ENCODE measurements at regions not wholly inside any gene's neighbourhood (a gene's known extent, or its start where the extent isn't known, plus 50 kb on each side); places are given as distances from the start of the nearest gene placed in this dataset.

DNA sequence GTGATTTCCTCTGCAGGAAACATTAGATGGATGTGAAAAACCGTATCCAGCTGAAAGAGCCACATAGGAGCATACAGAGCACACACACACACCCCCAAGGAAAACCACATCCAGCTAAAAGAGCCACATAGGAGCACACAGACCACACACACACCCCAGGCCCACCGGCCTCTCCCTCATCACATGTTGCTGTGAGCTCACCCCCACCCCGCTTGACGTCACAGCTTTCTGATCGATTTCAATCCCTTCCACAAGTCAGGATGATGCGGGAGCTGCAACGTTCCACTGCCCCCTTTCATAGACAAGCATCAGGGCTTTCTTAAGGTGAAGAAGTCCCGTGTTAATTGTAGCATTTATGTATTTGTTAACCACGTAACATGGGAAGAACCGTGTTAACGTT is 72.4 kb upstream of the SOX1 start:
- Mint-ChIP-seq H3K4me3 (ENCODE audit: unreplicated experiment) (no peak overlapping the region), H3K9me3 (ENCODE audit: unreplicated experiment) (peaks cover 28% of the 10 kb centered on the region), H3K4me1 (ENCODE audit: unreplicated experiment) (no peaks in the 10 kb centered on the region), H3K27ac (ENCODE audit: unreplicated experiment) (no peak overlapping the region), H3K27me3 (ENCODE audit: unreplicated experiment) (no peaks in the 10 kb centered on the region), H3K36me3 (ENCODE audit: unreplicated experiment) (no peaks in the 10 kb centered on the region)
- no peak for TF ChIP-seq CTCF (IDR thresholded peaks at IDR 0.05)
- no peak for DNase-seq (ENCODE audit: extremely low spot score, unreplicated experiment)

GRCh38 chr13:111999352-111999751 is 67.6 kb upstream of the SOX1 start:
- Mint-ChIP-seq H3K4me1 (ENCODE audit: unreplicated experiment) (no peaks in the 10 kb centered on the region), H3K36me3 (ENCODE audit: unreplicated experiment) (no peaks in the 10 kb centered on the region), H3K9me3 (ENCODE audit: unreplicated experiment) (no peaks in the 10 kb centered on the region), H3K27me3 (ENCODE audit: unreplicated experiment) (no peaks in the 10 kb centered on the region), H3K27ac (ENCODE audit: unreplicated experiment) (no peak overlapping the region), H3K4me3 (ENCODE audit: unreplicated experiment) (no peak overlapping the region)
- no peak for TF ChIP-seq CTCF (IDR thresholded peaks at IDR 0.05)
- DNase-seq (ENCODE audit: extremely low spot score, unreplicated experiment): no peak

GRCh38 chr13:112000888-112001287 is 66.1 kb upstream of the SOX1 start:
- no peak overlapping the region for H3K4me3 Mint-ChIP-seq (ENCODE audit: unreplicated experiment)
- H3K9me3 Mint-ChIP-seq (ENCODE audit: unreplicated experiment): peaks cover 8% of the 10 kb centered on the region
- H3K4me1 Mint-ChIP-seq (ENCODE audit: unreplicated experiment): no peaks in the 10 kb centered on the region
- H3K36me3 Mint-ChIP-seq (ENCODE audit: unreplicated experiment): no peaks in the 10 kb centered on the region
- TF ChIP-seq CTCF (IDR thresholded peaks at IDR 0.05): no peak
- DNase-seq (ENCODE audit: extremely low spot score, unreplicated experiment): no peak
- H3K27me3 Mint-ChIP-seq (ENCODE audit: unreplicated experiment): no peaks in the 10 kb centered on the region
- H3K27ac Mint-ChIP-seq (ENCODE audit: unreplicated experiment): no peak overlapping the region

GRCh38 chr13:112001571-112001970 is 65.4 kb upstream of the SOX1 start:
- Mint-ChIP-seq H3K27me3 (ENCODE audit: unreplicated experiment) (no peaks in the 10 kb centered on the region), H3K9me3 (ENCODE audit: unreplicated experiment) (peaks cover 14% of the 10 kb centered on the region), H3K4me1 (ENCODE audit: unreplicated experiment) (no peaks in the 10 kb centered on the region), H3K27ac (ENCODE audit: unreplicated experiment) (no peak overlapping the region), H3K36me3 (ENCODE audit: unreplicated experiment) (no peaks in the 10 kb centered on the region), H3K4me3 (ENCODE audit: unreplicated experiment) (no peak overlapping the region)
- DNase-seq (ENCODE audit: extremely low spot score, unreplicated experiment): no peak
- TF ChIP-seq CTCF (IDR thresholded peaks at IDR 0.05): no peak

DNA sequence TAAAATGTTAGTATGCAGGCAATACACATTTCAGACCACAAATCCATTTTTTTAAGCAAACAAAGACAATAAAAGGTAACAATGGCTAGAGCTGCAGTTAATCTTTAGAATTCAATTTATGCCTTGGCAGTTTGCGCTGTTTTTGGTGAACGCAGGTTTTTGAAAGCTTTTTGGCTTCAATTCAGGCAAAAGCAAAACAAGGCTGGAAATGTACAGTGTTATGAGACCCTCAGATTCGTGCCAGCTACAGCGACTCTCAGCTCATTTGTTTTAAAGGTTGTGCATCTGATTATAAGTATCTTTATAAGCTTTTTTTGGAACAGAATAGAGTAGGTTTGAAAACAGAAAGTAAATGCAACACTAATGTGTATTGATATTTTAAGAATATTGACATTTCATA is 63.6 kb upstream of the SOX1 start:
- Mint-ChIP-seq H3K27me3 (ENCODE audit: unreplicated experiment) (no peaks in the 10 kb centered on the region), H3K27ac (ENCODE audit: unreplicated experiment) (no peak overlapping the region), H3K9me3 (ENCODE audit: unreplicated experiment) (peaks cover 14% of the 10 kb centered on the region), H3K4me3 (ENCODE audit: unreplicated experiment) (no peak overlapping the region), H3K4me1 (ENCODE audit: unreplicated experiment) (no peaks in the 10 kb centered on the region), H3K36me3 (ENCODE audit: unreplicated experiment) (no peaks in the 10 kb centered on the region)
- no peak for TF ChIP-seq CTCF (IDR thresholded peaks at IDR 0.05)
- no peak for DNase-seq (ENCODE audit: extremely low spot score, unreplicated experiment)

Measured in osteocyte (in vitro differentiated cells).